Tibial nerve (tissue), 4 donors: ENCODE measurements at regions not wholly inside any gene's neighbourhood (a gene's known extent, or its start where the extent isn't known, plus 50 kb on each side); places are given as distances from the start of the nearest gene placed in this dataset.

Source experiments
- DNase-seq, 2 donors: peaks; one replicate each; pipeline ENCODE4 v3.0.0-alpha.2; 2019; ENCODE audit warnings: low spot score in 2 of 2
- H3K27ac ChIP-seq, 4 donors: fragments of 200-600 bp; sonication (generic) in 3 of 4; one replicate each; pipeline ENCODE4 v1.5.1; 2017 to 2019; ENCODE audit warnings: mild to moderate bottlenecking in 1 of 4
- H3K27me3 ChIP-seq, 2 donors: fragments of 200-600 bp; sonication (generic) in 1 of 2; one replicate each; pipeline versions ENCODE4 v1.5.1 to v1.6.0; 2017 to 2019
- H3K36me3 ChIP-seq, 3 donors: fragments of 200-600 bp; sonication (generic); one replicate each; pipeline ENCODE4 v1.5.1; 2018 to 2019
- H3K4me1 ChIP-seq, 4 donors: fragments of 200-600 bp; sonication (generic) in 3 of 4; one replicate each; pipeline ENCODE4 v1.5.1; 2017 to 2019
- H3K4me3 ChIP-seq, 4 donors: fragments of 200-600 bp; sonication (generic) in 3 of 4; one replicate each; pipeline ENCODE4 v1.5.1; 2017 to 2019; ENCODE audit warnings: mild to moderate bottlenecking in 1 of 4, moderate library complexity in 1 of 4
- H3K9me3 ChIP-seq, 4 donors: fragments of 200-600 bp; sonication (generic) in 3 of 4; one replicate each; pipeline ENCODE4 v1.5.1; 2017 to 2019
- EP300 ChIP-seq, 2 donors: sonication (generic); formaldehyde crosslinking; IDR thresholded peaks; one replicate each; pipeline ENCODE4 v1.6.1; 2017; ENCODE audit warnings: antibody characterized with exemption in 2 of 2, mild to moderate bottlenecking in 1 of 2
- POLR2A ChIP-seq, 2 donors: fragments of 450-650 bp; IDR thresholded peaks; one replicate each; pipeline ENCODE4 v1.6.1; 2017; ENCODE audit warnings: antibody characterized with exemption in 2 of 2, mild to moderate bottlenecking in 2 of 2, moderate library complexity in 2 of 2
- WGBS, 2 donors: methylation state at CpG; one replicate each; pipeline ENCODE4 v1.1.5; 2018; 5-methylcytosine and 5-hydroxymethylcytosine counted together
- TF ChIP-seq, protein P1 (sequence below), 5 experiments: fragments of 200-600 bp in 3 of 5; fragments of 450-650 bp in 2 of 5; sonication (generic) in 3 of 5; IDR thresholded peaks; one replicate each; pipeline ENCODE4 v1.5.1; 2016 to 2019; ENCODE audit warnings: antibody characterized with exemption in 5 of 5, mild to moderate bottlenecking in 3 of 5, moderate library complexity in 2 of 5

DNA sequence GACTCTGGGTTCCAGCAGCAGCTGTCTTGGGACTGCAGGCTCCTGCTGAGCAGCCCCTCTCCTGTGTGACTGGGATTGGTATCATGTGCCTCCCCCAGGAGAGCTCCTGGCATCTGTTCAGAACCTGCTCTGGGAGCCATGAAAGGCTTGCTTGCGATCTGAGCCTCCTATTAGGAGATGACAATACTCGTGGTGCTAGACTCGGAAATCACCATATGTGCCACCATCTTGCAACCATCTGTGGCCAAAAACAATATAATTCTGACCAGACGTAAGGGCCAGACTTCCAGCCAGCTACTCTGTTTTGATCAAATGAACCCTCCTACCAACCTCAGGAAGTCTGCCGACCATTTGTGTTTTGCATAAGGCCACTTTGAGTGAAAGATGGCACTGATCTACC lies 484.7 kb downstream of the IRS2 start:
- 57 to 74% methylated on average over 5 of the region's 5 CpGs for WGBS, 2 donors
- Histone ChIP-seq H3K27ac (no peak overlapping the region), H3K4me3 (no peak overlapping the region), H3K4me1 (no peaks in the 10 kb centered on the region), H3K27me3 (no peaks in the 10 kb centered on the region), H3K36me3 (no peaks in the 10 kb centered on the region), H3K9me3 (no peaks in the 10 kb centered on the region)
- TF ChIP-seq, protein P1, sequence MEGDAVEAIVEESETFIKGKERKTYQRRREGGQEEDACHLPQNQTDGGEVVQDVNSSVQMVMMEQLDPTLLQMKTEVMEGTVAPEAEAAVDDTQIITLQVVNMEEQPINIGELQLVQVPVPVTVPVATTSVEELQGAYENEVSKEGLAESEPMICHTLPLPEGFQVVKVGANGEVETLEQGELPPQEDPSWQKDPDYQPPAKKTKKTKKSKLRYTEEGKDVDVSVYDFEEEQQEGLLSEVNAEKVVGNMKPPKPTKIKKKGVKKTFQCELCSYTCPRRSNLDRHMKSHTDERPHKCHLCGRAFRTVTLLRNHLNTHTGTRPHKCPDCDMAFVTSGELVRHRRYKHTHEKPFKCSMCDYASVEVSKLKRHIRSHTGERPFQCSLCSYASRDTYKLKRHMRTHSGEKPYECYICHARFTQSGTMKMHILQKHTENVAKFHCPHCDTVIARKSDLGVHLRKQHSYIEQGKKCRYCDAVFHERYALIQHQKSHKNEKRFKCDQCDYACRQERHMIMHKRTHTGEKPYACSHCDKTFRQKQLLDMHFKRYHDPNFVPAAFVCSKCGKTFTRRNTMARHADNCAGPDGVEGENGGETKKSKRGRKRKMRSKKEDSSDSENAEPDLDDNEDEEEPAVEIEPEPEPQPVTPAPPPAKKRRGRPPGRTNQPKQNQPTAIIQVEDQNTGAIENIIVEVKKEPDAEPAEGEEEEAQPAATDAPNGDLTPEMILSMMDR (IDR thresholded peaks at IDR 0.05), result no peak
- TF ChIP-seq POLR2A (IDR thresholded peaks at IDR 0.05) (no peak), EP300 (IDR thresholded peaks at IDR 0.05) (no peak)
- no peak for DNase-seq

DNA sequence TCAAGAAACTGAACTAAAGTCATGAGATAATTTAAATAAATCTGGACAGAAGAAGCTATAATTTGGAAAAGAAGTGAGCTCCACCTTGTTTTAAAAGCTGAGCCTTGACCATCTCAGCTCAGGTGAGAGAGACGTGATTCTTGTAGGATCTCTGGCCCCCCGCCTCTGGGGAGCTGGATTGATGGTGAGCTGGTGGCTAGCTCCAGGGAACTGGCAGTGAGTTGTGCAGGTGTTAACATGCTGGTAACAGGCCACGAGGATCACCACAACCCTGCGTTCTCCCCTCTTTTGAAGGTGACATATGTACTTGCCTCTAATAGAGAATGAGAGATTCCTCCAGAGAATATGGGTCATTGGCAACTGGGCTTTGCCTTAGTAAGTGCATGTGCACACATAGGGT lies 485.1 kb downstream of the IRS2 start:
- TF ChIP-seq, protein P1 (IDR thresholded peaks at IDR 0.05), result no peak
- TF ChIP-seq EP300 (IDR thresholded peaks at IDR 0.05) (no peak), POLR2A (IDR thresholded peaks at IDR 0.05) (no peak)
- Histone ChIP-seq H3K27me3 (no peaks in the 10 kb centered on the region), H3K4me3 (no peak overlapping the region), H3K27ac (no peak overlapping the region), H3K36me3 (no peaks in the 10 kb centered on the region), H3K9me3 (no peaks in the 10 kb centered on the region), H3K4me1 (no peaks in the 10 kb centered on the region)
- 84 to 88% methylated on average over 4 of the region's 4 CpGs for WGBS, 2 donors
- DNase-seq, result no peak

DNA sequence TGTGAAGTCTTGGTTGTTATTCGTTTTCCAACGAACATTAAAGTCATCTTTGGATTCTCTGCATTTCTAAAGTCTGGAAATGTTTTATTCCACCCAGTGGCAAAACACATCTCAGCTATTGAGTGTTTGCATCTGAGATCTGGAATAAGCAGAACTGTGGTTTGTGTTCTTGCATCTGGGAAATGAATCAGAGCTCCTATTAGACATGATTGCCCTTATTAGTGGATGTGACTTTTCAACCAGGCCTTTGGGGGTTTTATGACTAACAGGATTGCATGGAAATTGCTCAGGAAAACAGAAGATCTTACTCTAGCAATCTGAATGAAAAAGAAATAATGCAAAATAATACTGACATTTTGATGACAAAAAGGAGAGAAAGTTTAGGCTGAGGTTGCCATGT lies 488.8 kb downstream of the IRS2 start:
- Histone ChIP-seq H3K27ac (peak overlapping the region in 1 of 4 donors; percentile 6), H3K27me3 (no peaks in the 10 kb centered on the region), H3K9me3 (no peaks in the 10 kb centered on the region), H3K4me1 (no peaks in the 10 kb centered on the region), H3K36me3 (no peaks in the 10 kb centered on the region), H3K4me3 (no peak overlapping the region)
- no peak for DNase-seq
- WGBS, 2 donors, result 23 to 57% methylated on average over 2 of the region's 2 CpGs
- TF ChIP-seq, protein P1 (IDR thresholded peaks at IDR 0.05), result no peak
- no peak for TF ChIP-seq POLR2A (IDR thresholded peaks at IDR 0.05)
- no peak for TF ChIP-seq EP300 (IDR thresholded peaks at IDR 0.05)

DNA sequence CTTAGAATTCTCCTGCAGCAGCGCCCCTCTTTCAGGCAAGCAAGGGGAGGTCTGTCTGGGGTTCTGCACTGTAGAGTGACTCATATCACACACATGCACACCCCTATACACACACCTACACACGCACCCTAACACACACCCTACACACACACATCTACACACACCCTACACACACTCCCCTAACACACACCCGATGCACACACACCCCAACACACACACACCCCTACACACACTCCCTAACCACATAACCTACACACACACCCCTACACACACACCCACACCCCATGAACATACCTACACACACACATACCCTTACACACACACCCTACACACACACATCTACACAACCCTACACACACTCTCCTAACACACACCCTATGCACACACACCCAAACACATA lies 493.2 kb downstream of the IRS2 start:
- no peaks in the 10 kb centered on the region for H3K27me3 ChIP-seq
- H3K36me3 ChIP-seq, result no peaks in the 10 kb centered on the region
- no peak for DNase-seq
- no peaks in the 10 kb centered on the region for H3K9me3 ChIP-seq
- no peak overlapping the region for H3K4me3 ChIP-seq
- TF ChIP-seq POLR2A (IDR thresholded peaks at IDR 0.05), result no peak
- no peak for TF ChIP-seq EP300 (IDR thresholded peaks at IDR 0.05)
- TF ChIP-seq, protein P1 (IDR thresholded peaks at IDR 0.05), result no peak
- no peaks in the 10 kb centered on the region for H3K4me1 ChIP-seq
- no peak overlapping the region for H3K27ac ChIP-seq
- WGBS, 2 donors, result 91 to 92% methylated on average over 3 of the region's 3 CpGs

DNA sequence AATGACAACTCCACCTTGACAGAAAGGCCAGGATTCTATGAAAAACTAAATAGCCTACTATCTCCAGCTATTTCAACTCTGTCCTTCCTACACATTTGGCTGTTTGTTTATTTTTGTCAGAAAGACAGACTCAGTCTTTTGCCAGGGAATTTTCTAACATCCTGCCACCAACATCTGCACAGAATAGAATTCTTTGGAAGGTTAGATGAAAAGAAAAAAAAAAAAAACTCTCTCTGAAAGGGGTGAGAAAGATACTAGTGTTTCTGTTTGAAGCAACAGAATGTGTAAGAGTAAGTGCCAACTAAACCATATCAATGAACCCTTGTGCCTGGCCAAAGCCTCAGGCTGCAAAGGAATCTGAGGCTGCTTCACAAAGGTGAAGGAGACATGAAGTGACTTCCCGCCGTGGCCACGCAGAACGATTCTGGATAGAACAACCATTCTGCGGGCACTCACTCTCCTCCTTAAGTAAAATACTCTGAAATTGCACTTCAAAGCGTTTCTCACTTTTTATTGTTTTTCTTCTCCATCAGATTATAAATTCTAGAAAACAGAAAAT lies 498.2 kb downstream of the IRS2 start:
- H3K27me3 ChIP-seq, result no peaks in the 10 kb centered on the region
- WGBS, 2 donors, result 48 to 57% methylated on average over 6 of the region's 6 CpGs
- H3K4me1 ChIP-seq, result no peaks in the 10 kb centered on the region
- H3K27ac ChIP-seq, result no peak overlapping the region
- no peak for DNase-seq
- no peak overlapping the region for H3K4me3 ChIP-seq
- TF ChIP-seq, protein P1 (IDR thresholded peaks at IDR 0.05), result no peak
- TF ChIP-seq EP300 (IDR thresholded peaks at IDR 0.05) (no peak), POLR2A (IDR thresholded peaks at IDR 0.05) (no peak)
- no peaks in the 10 kb centered on the region for H3K36me3 ChIP-seq
- no peaks in the 10 kb centered on the region for H3K9me3 ChIP-seq
